HepG2 (cell line): ENCODE measurements at regions not wholly inside any gene's neighbourhood (a gene's known extent, or its start where the extent isn't known, plus 50 kb on each side); places are given as distances from the start of the nearest gene placed in this dataset.

Experiments used
- ATAC-seq: fragments of 200-7000 bp; cut with Tn5 transposase; 3 replicates; pipeline ENCODE4 v1.9.1; 2020; ENCODE audit warnings: mild to moderate bottlenecking, moderate library complexity
- BruUV-seq: library from RNA; stranded (reverse); fragments of 400-500 nt; replicated peaks from 2 replicates; lab custom pipeline; 2021; lab: Mats Ljungman, UMichigan
- CTCF ChIA-PET: fragments of 300-600 bp; formaldehyde crosslinking; extraction: SDS; loops from one replicate; lab custom pipeline; 2021; ENCODE audit warnings: low total read pairs, inconsistent platforms, low intra/inter-chr PET ratio; lab: Yijun Ruan, JAX
- POLR2A ChIA-PET: fragments of 350-600 bp; sonication (Branson Sonifier 250); formaldehyde crosslinking; loops from one replicate; lab custom pipeline; 2020; ENCODE audit warnings: antibody characterized with exemption, inconsistent platforms; lab: Yijun Ruan, JAX
- DNase-seq: peaks from one replicate; pipeline ENCODE4 v3.0.0-alpha.2; 2015; ENCODE audit warnings: low spot score
- FAIRE-seq: peaks from 3 replicates; lab custom pipeline; 2011; peaks lifted over from hg19 to GRCh38; lab: Jason Lieb, UNC
- H2AFZ ChIP-seq: one replicate; pipeline ENCODE4 v1.6.1; 2011; ENCODE audit warnings: low read length, inconsistent platforms
- H3K27ac ChIP-seq: fragments of 300-600 bp; 3 replicates; pipeline ENCODE4 v1.8.0; 2011; ENCODE audit warnings: mixed run types, mild to moderate bottlenecking, mixed read lengths, low read length, inconsistent platforms; ENCODE audit not compliant: insufficient read depth; ENCODE audit errors: extremely low read length
- H3K27me3 ChIP-seq, 2 experiments: fragments of 200-600 bp in 1 of 2; 2 replicates in 1 of 2; 3 replicates in 1 of 2; pipeline versions ENCODE4 v1.6.0 to v1.8.0; 2011; ENCODE audit warnings: low read length in 2 of 2, mild to moderate bottlenecking in 2 of 2, moderate library complexity in 2 of 2, inconsistent platforms in 1 of 2; ENCODE audit not compliant: insufficient read depth in 2 of 2, control insufficient read depth in 1 of 2
- H3K36me3 ChIP-seq, 2 experiments: fragments of 200-600 bp in 1 of 2; replicated peaks in 1 of 2; 2 replicates in 1 of 2; 3 replicates in 1 of 2; pipeline versions ENCODE4 v1.5.1 to v1.8.0; 2011; ENCODE audit warnings: low read length in 2 of 2, inconsistent platforms in 1 of 2; ENCODE audit not compliant: insufficient read depth in 2 of 2, control insufficient read depth in 1 of 2
- H3K4me1 ChIP-seq: 2 replicates; pipeline ENCODE4 v1.5.1; 2012; ENCODE audit warnings: low read length, inconsistent platforms; ENCODE audit not compliant: insufficient read depth
- H3K4me2 ChIP-seq: 2 replicates; pipeline ENCODE4 v1.6.0; 2011; ENCODE audit warnings: low read depth, low read length, inconsistent platforms
- H3K4me3 ChIP-seq, 3 experiments: fragments of 200-600 bp in 1 of 3; sonication (generic), shearing (Covaris generic) in 1 of 3; replicated peaks in 1 of 3; 2 replicates each; pipeline ENCODE4 v1.5.1; 2011 to 2016; ENCODE audit warnings: low read length in 3 of 3, inconsistent platforms in 2 of 3, low read depth in 2 of 3, mild to moderate bottlenecking in 2 of 3, control low read depth in 1 of 3, mixed read lengths in 1 of 3; ENCODE audit not compliant: insufficient read depth in 1 of 3
- H3K79me2 ChIP-seq: one replicate; pipeline ENCODE4 v1.6.1; 2011; ENCODE audit warnings: low read length, inconsistent platforms; ENCODE audit not compliant: insufficient read depth
- H3K9ac ChIP-seq: 2 replicates; pipeline ENCODE4 v1.6.0; 2011; ENCODE audit warnings: mild to moderate bottlenecking, low read depth, low read length, inconsistent platforms; ENCODE audit not compliant: insufficient read depth
- H3K9me3 ChIP-seq: 2 replicates; pipeline ENCODE4 v1.5.1; 2012; ENCODE audit warnings: mild to moderate bottlenecking, low read length
- H4K20me1 ChIP-seq: 2 replicates; pipeline ENCODE4 v1.6.0; 2011; ENCODE audit warnings: inconsistent platforms, mild to moderate bottlenecking, low read length, moderate library complexity; ENCODE audit not compliant: insufficient read depth
- CHD2 ChIP-seq: IDR thresholded peaks from 2 replicates; pipeline ENCODE4 v1.6.1; 2011; ENCODE audit warnings: low read depth, low read length, improper control_type of control experiment
- EZH2 ChIP-seq: conservative IDR thresholded peaks from 2 replicates; pipeline ENCODE4 v1.6.1; 2012; ENCODE audit warnings: mild to moderate bottlenecking, low read depth, low read length, moderate library complexity
- HNRNPK ChIP-seq: fragments of 200-400 bp; formaldehyde crosslinking; IDR thresholded peaks from 2 replicates; pipeline ENCODE4 v1.6.1; 2018; ENCODE audit warnings: low read length, low read depth, moderate library complexity, mild to moderate bottlenecking; ENCODE audit not compliant: poor library complexity, severe bottlenecking
- HNRNPLL ChIP-seq: fragments of 200-400 bp; formaldehyde crosslinking; IDR thresholded peaks from 2 replicates; pipeline ENCODE4 v1.6.1; 2017; ENCODE audit warnings: mild to moderate bottlenecking, low read depth, low read length; ENCODE audit not compliant: poor library complexity, severe bottlenecking
- PRPF4 ChIP-seq: fragments of 200-400 bp; formaldehyde crosslinking; IDR thresholded peaks from 2 replicates; pipeline ENCODE4 v1.6.1; 2016; ENCODE audit warnings: low read length, low read depth; ENCODE audit not compliant: poor library complexity, severe bottlenecking
- SMAD3 ChIP-seq: sonication (generic); formaldehyde crosslinking; IDR thresholded peaks from 2 replicates; pipeline ENCODE4 v1.4.0; 2020; ENCODE audit warnings: missing genetic modification reagents
- ZNF652 ChIP-seq: IDR thresholded peaks from 2 replicates; pipeline ENCODE4 v1.6.1; 2016; ENCODE audit warnings: low read depth, borderline replicate concordance
- ZNF777 ChIP-seq: sonication (generic); formaldehyde crosslinking; IDR thresholded peaks from 2 replicates; pipeline ENCODE4 v1.4.0; 2020; ENCODE audit warnings: missing genetic modification reagents
- WGBS: methylation state at CpG from one replicate; pipeline ENCODE4 v1.1.6; 2017; ENCODE audit warnings: low lambda C conversion rate; 5-methylcytosine and 5-hydroxymethylcytosine counted together
- in situ Hi-C: cut with HindIII; loops from 2 replicates; pipeline ENCODE4 v1.10.0; 2017; ENCODE audit warnings: low pct_unique_long_range_greater_than_20kb; ENCODE audit not compliant: extremely low pct_ligation_motif_present
- intact Hi-C: fragments of 100-400 bp; cut with micrococcal nuclease; formaldehyde crosslinking; loops from one replicate; pipeline ENCODE4 v1.10.0; 2022; ENCODE audit not compliant: unreplicated experiment
- TF ChIP-seq, protein P1 (sequence below): sonication (generic); formaldehyde crosslinking; IDR thresholded peaks from 2 replicates; pipeline ENCODE4 v1.4.0; 2020; ENCODE audit warnings: missing genetic modification reagents
- TF ChIP-seq, protein P2 (sequence below): sonication (generic); formaldehyde crosslinking; IDR thresholded peaks from 2 replicates; pipeline ENCODE4 v1.8.1; 2023; ENCODE audit warnings: mild to moderate bottlenecking, moderate library complexity, missing genetic modification reagents
- TF ChIP-seq, protein P3 (sequence below): sonication (generic); formaldehyde crosslinking; IDR thresholded peaks from 2 replicates; pipeline ENCODE4 v1.4.0; 2020; ENCODE audit warnings: missing genetic modification reagents
- TF ChIP-seq, protein P4 (sequence below): sonication (generic); formaldehyde crosslinking; IDR thresholded peaks from 2 replicates; pipeline ENCODE4 v1.5.0; 2020; ENCODE audit warnings: mild to moderate bottlenecking, missing genetic modification reagents, moderate library complexity

DNA sequence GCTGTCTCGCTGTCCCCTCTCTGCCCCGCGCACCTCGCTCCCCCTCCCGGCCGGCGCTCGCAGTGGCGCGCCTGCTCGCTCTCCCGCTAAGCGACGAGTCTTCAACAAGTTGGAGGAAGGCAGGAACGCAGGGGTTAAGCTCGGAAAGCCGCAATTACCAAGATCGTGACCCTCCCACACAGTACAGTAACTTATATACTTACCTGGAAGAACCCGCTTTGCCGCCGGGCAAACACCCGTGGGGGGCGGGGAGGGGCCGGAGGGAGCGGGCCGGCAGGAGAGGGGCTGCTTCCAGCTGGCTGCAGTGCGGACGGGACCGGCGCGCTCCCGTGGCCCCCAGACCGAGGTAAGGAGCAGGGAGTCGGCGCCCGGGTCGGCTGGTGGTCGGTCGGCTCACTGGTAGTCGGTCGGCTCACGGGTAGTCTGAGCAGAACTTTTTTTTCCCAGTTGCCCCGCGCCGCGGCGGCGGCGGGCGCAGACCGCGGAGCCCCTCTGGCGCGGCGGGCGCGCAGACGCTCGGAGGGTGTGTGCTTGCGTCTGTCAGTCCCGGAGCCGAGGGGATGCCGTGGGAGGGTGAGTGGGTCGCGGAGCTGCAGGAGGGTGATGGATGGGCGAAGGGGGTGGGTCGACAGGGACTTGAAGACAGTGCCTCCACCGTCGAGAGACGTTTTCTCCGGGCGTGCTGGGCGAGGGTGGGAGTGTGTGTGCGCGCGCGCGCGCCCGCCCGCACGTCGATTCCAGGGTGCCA, 101.2 kb upstream of the HSD17B12 start:
- Histone ChIP-seq H3K4me3 (peak overlapping the region; percentile 63 to 73 (median 65)), H3K36me3 (no peaks in the 10 kb centered on the region), H3K27me3 (peaks cover 14 to 92% of the 10 kb centered on the region in 2 experiments), H3K79me2 (no peaks in the 10 kb centered on the region), H3K9ac (no peak overlapping the region), H3K4me2 (peak overlapping the region; percentile 76), H3K4me1 (no peaks in the 10 kb centered on the region), H3K9me3 (no peaks in the 10 kb centered on the region), H3K27ac (no peak overlapping the region), H4K20me1 (peaks cover 4% of the 10 kb centered on the region; the same call in 1 of the 2 replicates), H2AFZ (no peak overlapping the region)
- WGBS: 0% methylated on average over 14 of the region's 83 CpGs
- in situ Hi-C loops: no loop called here
- CTCF ChIA-PET: no interaction called here
- no peak for DNase-seq
- FAIRE-seq: no peak
- no TSS peak for BruUV-seq
- ATAC-seq: peak; percentile 89
- POLR2A ChIA-PET: no interaction called here
- intact Hi-C loops: loop anchor here (5.0 kb wide), 2 partner anchors 103 to 273 kb away; partner anchors contain the start of gene HSD17B12
- peak; percentile 10 for TF ChIP-seq HNRNPK
- TF ChIP-seq ZNF652 (CRISPR knock-in tag): peak; percentile 80
- TF ChIP-seq PRPF4: no peak
- TF ChIP-seq, protein P1, sequence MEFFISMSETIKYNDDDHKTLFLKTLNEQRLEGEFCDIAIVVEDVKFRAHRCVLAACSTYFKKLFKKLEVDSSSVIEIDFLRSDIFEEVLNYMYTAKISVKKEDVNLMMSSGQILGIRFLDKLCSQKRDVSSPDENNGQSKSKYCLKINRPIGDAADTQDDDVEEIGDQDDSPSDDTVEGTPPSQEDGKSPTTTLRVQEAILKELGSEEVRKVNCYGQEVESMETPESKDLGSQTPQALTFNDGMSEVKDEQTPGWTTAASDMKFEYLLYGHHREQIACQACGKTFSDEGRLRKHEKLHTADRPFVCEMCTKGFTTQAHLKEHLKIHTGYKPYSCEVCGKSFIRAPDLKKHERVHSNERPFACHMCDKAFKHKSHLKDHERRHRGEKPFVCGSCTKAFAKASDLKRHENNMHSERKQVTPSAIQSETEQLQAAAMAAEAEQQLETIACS (CRISPR knock-in tag): peak; percentile 45; the same call in 1 of the 2 replicates
- TF ChIP-seq ZNF777 (CRISPR knock-in tag): peak; percentile 66
- TF ChIP-seq, protein P2, sequence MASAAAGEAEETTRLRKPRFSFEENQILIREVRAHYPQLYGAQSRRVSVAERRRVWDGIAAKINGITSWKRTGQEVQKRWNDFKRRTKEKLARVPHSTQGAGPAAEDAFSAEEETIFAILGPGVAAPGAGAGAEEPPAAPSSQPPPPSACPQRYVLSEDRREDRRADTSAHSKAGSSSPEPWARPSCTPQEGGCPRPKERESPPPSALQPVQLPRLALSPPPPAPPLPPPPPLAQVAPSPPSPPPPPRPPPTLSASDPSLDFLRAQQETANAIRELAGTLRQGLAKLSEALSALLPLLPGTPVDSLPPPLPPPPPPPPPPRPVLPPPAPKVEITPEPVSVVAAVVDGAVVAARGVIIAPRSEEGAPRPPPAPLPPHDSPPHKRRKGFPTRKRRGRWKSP (CRISPR knock-in tag): peak; percentile 45; the same call in 1 of the 2 replicates
- no peak for TF ChIP-seq CHD2
- TF ChIP-seq HNRNPLL: peak; percentile 37
- TF ChIP-seq SMAD3: no peak
- TF ChIP-seq, protein P3, sequence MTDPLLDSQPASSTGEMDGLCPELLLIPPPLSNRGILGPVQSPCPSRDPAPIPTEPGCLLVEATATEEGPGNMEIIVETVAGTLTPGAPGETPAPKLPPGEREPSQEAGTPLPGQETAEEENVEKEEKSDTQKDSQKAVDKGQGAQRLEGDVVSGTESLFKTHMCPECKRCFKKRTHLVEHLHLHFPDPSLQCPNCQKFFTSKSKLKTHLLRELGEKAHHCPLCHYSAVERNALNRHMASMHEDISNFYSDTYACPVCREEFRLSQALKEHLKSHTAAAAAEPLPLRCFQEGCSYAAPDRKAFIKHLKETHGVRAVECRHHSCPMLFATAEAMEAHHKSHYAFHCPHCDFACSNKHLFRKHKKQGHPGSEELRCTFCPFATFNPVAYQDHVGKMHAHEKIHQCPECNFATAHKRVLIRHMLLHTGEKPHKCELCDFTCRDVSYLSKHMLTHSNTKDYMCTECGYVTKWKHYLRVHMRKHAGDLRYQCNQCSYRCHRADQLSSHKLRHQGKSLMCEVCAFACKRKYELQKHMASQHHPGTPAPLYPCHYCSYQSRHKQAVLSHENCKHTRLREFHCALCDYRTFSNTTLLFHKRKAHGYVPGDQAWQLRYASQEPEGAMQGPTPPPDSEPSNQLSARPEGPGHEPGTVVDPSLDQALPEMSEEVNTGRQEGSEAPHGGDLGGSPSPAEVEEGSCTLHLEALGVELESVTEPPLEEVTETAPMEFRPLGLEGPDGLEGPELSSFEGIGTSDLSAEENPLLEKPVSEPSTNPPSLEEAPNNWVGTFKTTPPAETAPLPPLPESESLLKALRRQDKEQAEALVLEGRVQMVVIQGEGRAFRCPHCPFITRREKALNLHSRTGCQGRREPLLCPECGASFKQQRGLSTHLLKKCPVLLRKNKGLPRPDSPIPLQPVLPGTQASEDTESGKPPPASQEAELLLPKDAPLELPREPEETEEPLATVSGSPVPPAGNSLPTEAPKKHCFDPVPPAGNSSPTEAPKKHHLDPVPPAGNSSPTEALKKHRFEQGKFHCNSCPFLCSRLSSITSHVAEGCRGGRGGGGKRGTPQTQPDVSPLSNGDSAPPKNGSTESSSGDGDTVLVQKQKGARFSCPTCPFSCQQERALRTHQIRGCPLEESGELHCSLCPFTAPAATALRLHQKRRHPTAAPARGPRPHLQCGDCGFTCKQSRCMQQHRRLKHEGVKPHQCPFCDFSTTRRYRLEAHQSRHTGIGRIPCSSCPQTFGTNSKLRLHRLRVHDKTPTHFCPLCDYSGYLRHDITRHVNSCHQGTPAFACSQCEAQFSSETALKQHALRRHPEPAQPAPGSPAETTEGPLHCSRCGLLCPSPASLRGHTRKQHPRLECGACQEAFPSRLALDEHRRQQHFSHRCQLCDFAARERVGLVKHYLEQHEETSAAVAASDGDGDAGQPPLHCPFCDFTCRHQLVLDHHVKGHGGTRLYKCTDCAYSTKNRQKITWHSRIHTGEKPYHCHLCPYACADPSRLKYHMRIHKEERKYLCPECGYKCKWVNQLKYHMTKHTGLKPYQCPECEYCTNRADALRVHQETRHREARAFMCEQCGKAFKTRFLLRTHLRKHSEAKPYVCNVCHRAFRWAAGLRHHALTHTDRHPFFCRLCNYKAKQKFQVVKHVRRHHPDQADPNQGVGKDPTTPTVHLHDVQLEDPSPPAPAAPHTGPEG (CRISPR knock-in tag): peak; percentile 77
- TF ChIP-seq EZH2: peak; percentile 66; the same call in 1 of the 2 replicates
- TF ChIP-seq, protein P4, sequence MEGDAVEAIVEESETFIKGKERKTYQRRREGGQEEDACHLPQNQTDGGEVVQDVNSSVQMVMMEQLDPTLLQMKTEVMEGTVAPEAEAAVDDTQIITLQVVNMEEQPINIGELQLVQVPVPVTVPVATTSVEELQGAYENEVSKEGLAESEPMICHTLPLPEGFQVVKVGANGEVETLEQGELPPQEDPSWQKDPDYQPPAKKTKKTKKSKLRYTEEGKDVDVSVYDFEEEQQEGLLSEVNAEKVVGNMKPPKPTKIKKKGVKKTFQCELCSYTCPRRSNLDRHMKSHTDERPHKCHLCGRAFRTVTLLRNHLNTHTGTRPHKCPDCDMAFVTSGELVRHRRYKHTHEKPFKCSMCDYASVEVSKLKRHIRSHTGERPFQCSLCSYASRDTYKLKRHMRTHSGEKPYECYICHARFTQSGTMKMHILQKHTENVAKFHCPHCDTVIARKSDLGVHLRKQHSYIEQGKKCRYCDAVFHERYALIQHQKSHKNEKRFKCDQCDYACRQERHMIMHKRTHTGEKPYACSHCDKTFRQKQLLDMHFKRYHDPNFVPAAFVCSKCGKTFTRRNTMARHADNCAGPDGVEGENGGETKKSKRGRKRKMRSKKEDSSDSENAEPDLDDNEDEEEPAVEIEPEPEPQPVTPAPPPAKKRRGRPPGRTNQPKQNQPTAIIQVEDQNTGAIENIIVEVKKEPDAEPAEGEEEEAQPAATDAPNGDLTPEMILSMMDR (CRISPR knock-in tag): peak; percentile 61
